Ectodermal cell (in vitro differentiated cells): ENCODE measurements at regions not wholly inside any gene's neighbourhood (a gene's known extent, or its start where the extent isn't known, plus 50 kb on each side); places are given as distances from the start of the nearest gene placed in this dataset.

Experiments used
- H3K27ac ChIP-seq: 2 replicates; pipeline ENCODE4 v1.7.0; 2013; ENCODE audit warnings: mild to moderate bottlenecking, low read depth, low read length; ENCODE audit not compliant: insufficient read depth, poor library complexity, severe bottlenecking
- H3K27me3 ChIP-seq: 2 replicates; pipeline ENCODE4 v1.7.0; 2013; ENCODE audit warnings: mild to moderate bottlenecking, low read length; ENCODE audit not compliant: insufficient read depth, control insufficient read depth, poor library complexity, severe bottlenecking
- H3K36me3 ChIP-seq: one replicate; pipeline ENCODE4 v1.7.0; 2013; ENCODE audit warnings: low read length; ENCODE audit not compliant: control insufficient read depth, insufficient read depth
- H3K4me1 ChIP-seq: one replicate; pipeline ENCODE4 v1.7.0; 2013; ENCODE audit warnings: low read length; ENCODE audit not compliant: control insufficient read depth, insufficient read depth
- H3K4me3 ChIP-seq: 2 replicates; pipeline ENCODE4 v1.7.0; 2013; ENCODE audit warnings: low read depth, low read length, control low read depth; ENCODE audit not compliant: insufficient read depth
- H3K9me3 ChIP-seq: 2 replicates; pipeline ENCODE4 v1.7.0; 2013; ENCODE audit warnings: mild to moderate bottlenecking, low read length, moderate library complexity; ENCODE audit not compliant: control insufficient read depth
- WGBS, 2 experiments: methylation state at CpG; one replicate each; pipeline ENCODE4 v1.1.7; 2013; ENCODE audit warnings: missing lambda C conversion rate in 2 of 2; 5-methylcytosine and 5-hydroxymethylcytosine counted together

- H3K4me3 ChIP-seq, result no peak overlapping the region
- no peaks in the 10 kb centered on the region for H3K36me3 ChIP-seq
- no peaks in the 10 kb centered on the region for H3K9me3 ChIP-seq
- H3K27me3 ChIP-seq, result no peaks in the 10 kb centered on the region
- WGBS, 2 experiments, result 94 to 96% methylated on average over 2 of the region's 2 CpGs
- no peak overlapping the region for H3K27ac ChIP-seq
- no peaks in the 10 kb centered on the region for H3K4me1 ChIP-seq
Measured at GRCh38 chr7:54908760-54909438, 109.9 kb upstream of the EGFR start.

- Histone ChIP-seq H3K27me3 (no peaks in the 10 kb centered on the region), H3K4me1 (no peaks in the 10 kb centered on the region), H3K27ac (no peak overlapping the region), H3K9me3 (no peaks in the 10 kb centered on the region), H3K36me3 (no peaks in the 10 kb centered on the region), H3K4me3 (no peak overlapping the region)
- WGBS, 2 experiments, result 93 to 97% methylated on average over 7 to 8 of the region's 8 CpGs
Measured at GRCh38 chr7:54915870-54916598, 102.8 kb upstream of the EGFR start.

GRCh38 chr7:54917613-54918391 lies 101.0 kb upstream of the EGFR start:
- no peaks in the 10 kb centered on the region for H3K36me3 ChIP-seq
- no peaks in the 10 kb centered on the region for H3K27me3 ChIP-seq
- no peaks in the 10 kb centered on the region for H3K4me1 ChIP-seq
- H3K9me3 ChIP-seq, result no peaks in the 10 kb centered on the region
- 80 to 87% methylated on average over 5 of the region's 5 CpGs for WGBS, 2 experiments
- H3K4me3 ChIP-seq, result no peak overlapping the region
- H3K27ac ChIP-seq, result no peak overlapping the region

GRCh38 chr7:54921116-54921515 lies 97.7 kb upstream of the EGFR start:
- no peak overlapping the region for H3K27ac ChIP-seq
- H3K9me3 ChIP-seq, result no peaks in the 10 kb centered on the region
- no peak overlapping the region for H3K4me3 ChIP-seq
- no peaks in the 10 kb centered on the region for H3K4me1 ChIP-seq
- WGBS, 2 experiments, result 89 to 100% methylated on average over 3 of the region's 3 CpGs
- H3K27me3 ChIP-seq, result no peaks in the 10 kb centered on the region
- H3K36me3 ChIP-seq, result no peaks in the 10 kb centered on the region

- Histone ChIP-seq H3K9me3 (no peaks in the 10 kb centered on the region), H3K27me3 (peaks cover 9% of the 10 kb centered on the region), H3K4me3 (no peak overlapping the region), H3K36me3 (no peaks in the 10 kb centered on the region), H3K27ac (no peak overlapping the region), H3K4me1 (peaks cover 4% of the 10 kb centered on the region)
- WGBS, 2 experiments, result 77 to 92% methylated on average over 1 of the region's 1 CpG
Measured at GRCh38 chr7:54931532-54931931, 87.3 kb upstream of the EGFR start.

- H3K27ac ChIP-seq, result no peak overlapping the region
- H3K27me3 ChIP-seq, result peaks cover 9% of the 10 kb centered on the region
- peak overlapping the region; percentile 39 for H3K4me3 ChIP-seq
- no peaks in the 10 kb centered on the region for H3K36me3 ChIP-seq
- H3K4me1 ChIP-seq, result peaks cover 4% of the 10 kb centered on the region
- WGBS, 2 experiments, result 7% methylated on average over 34 of the region's 34 CpGs
- H3K9me3 ChIP-seq, result no peaks in the 10 kb centered on the region
Measured at GRCh38 chr7:54932818-54933543, 85.8 kb upstream of the EGFR start.

- 93 to 96% methylated on average over 4 of the region's 4 CpGs for WGBS, 2 experiments
- H3K4me3 ChIP-seq, result peak overlapping the region; percentile 39
Measured at GRCh38 chr7:54933643-54934042, 85.2 kb upstream of the EGFR start.

GRCh38 chr7:54940748-54941147 lies 78.1 kb upstream of the EGFR start:
- Histone ChIP-seq H3K27me3 (no peaks in the 10 kb centered on the region), H3K4me1 (no peaks in the 10 kb centered on the region)
- WGBS, 2 experiments, result 91 to 96% methylated on average over 3 of the region's 3 CpGs

More at GRCh38 chr7:54933643-54934042, 85.2 kb upstream of the EGFR start:
- Histone ChIP-seq H3K27me3 (peaks cover 9% of the 10 kb centered on the region), H3K36me3 (no peaks in the 10 kb centered on the region), H3K4me1 (peaks cover 4% of the 10 kb centered on the region), H3K9me3 (no peaks in the 10 kb centered on the region), H3K27ac (no peak overlapping the region)

GRCh38 chr7:54944179-54944578 lies 74.6 kb upstream of the EGFR start:
- H3K4me3 ChIP-seq, result no peak overlapping the region
- no peaks in the 10 kb centered on the region for H3K27me3 ChIP-seq
- H3K27ac ChIP-seq, result no peak overlapping the region
- no peaks in the 10 kb centered on the region for H3K36me3 ChIP-seq
- WGBS, 2 experiments, result 86 to 90% methylated on average over 3 of the region's 3 CpGs
- no peaks in the 10 kb centered on the region for H3K9me3 ChIP-seq
- H3K4me1 ChIP-seq, result no peaks in the 10 kb centered on the region

More at GRCh38 chr7:54940748-54941147, 78.1 kb upstream of the EGFR start:
- Histone ChIP-seq H3K27ac (no peak overlapping the region), H3K36me3 (no peaks in the 10 kb centered on the region), H3K4me3 (no peak overlapping the region), H3K9me3 (no peaks in the 10 kb centered on the region)
